ENCODE measurements at regions not wholly inside any gene's neighbourhood (a gene's known extent, or its start where the extent isn't known, plus 50 kb on each side); places are given as distances from the start of the nearest gene placed in this dataset.

- no peak for TF ChIP-seq CTCF (IDR thresholded peaks at IDR 0.05; ENCODE audit: poor library complexity, severe bottlenecking)
- Histone ChIP-seq H3K27me3 (ENCODE audit: insufficient read depth, poor library complexity, severe bottlenecking) (no peaks in the 10 kb centered on the region), H3K4me3 (ENCODE audit: severe bottlenecking) (no peak overlapping the region), H3K27ac (ENCODE audit: poor library complexity, severe bottlenecking) (no peak overlapping the region), H3K36me3 (ENCODE audit: low read depth) (no peaks in the 10 kb centered on the region), H3K9me3 (ENCODE audit: severe bottlenecking) (peaks cover 6% of the 10 kb centered on the region), H3K4me1 (ENCODE audit: insufficient read depth, poor library complexity, severe bottlenecking) (peaks cover 26% of the 10 kb centered on the region)
- DNase-seq (ENCODE audit: low spot score) = no peak
- no peak for ATAC-seq (ENCODE audit: low read depth)
These were observed 779.3 kb downstream of the INHBA start for GRCh38 chr7:40923626-40924025.

GRCh38 chr7:40922316-40922670 is 780.6 kb downstream of the INHBA start:
- Histone ChIP-seq H3K36me3 (ENCODE audit: low read depth) (no peaks in the 10 kb centered on the region), H3K4me1 (ENCODE audit: insufficient read depth, poor library complexity, severe bottlenecking) (peaks cover 29% of the 10 kb centered on the region), H3K27ac (ENCODE audit: poor library complexity, severe bottlenecking) (peak overlapping the region; percentile 72), H3K4me3 (ENCODE audit: severe bottlenecking) (no peak overlapping the region), H3K9me3 (ENCODE audit: severe bottlenecking) (peaks cover 6% of the 10 kb centered on the region), H3K27me3 (ENCODE audit: insufficient read depth, poor library complexity, severe bottlenecking) (no peaks in the 10 kb centered on the region)
- no peak for TF ChIP-seq CTCF (IDR thresholded peaks at IDR 0.05; ENCODE audit: poor library complexity, severe bottlenecking)
- peak; percentile 95 for ATAC-seq (ENCODE audit: low read depth)
- DNase-seq (ENCODE audit: low spot score) = peak; percentile 85

- no peaks in the 10 kb centered on the region for H3K27me3 ChIP-seq (ENCODE audit: insufficient read depth, poor library complexity, severe bottlenecking)
- H3K27ac ChIP-seq (ENCODE audit: poor library complexity, severe bottlenecking) = peak overlapping the region; percentile 72
- no peak for TF ChIP-seq CTCF (IDR thresholded peaks at IDR 0.05; ENCODE audit: poor library complexity, severe bottlenecking)
- DNase-seq (ENCODE audit: low spot score) = no peak
- no peak overlapping the region for H3K4me3 ChIP-seq (ENCODE audit: severe bottlenecking)
- H3K9me3 ChIP-seq (ENCODE audit: severe bottlenecking) = peaks cover 6% of the 10 kb centered on the region
- peaks cover 29% of the 10 kb centered on the region for H3K4me1 ChIP-seq (ENCODE audit: insufficient read depth, poor library complexity, severe bottlenecking)
- no peaks in the 10 kb centered on the region for H3K36me3 ChIP-seq (ENCODE audit: low read depth)
- ATAC-seq (ENCODE audit: low read depth) = no peak; the same call in 2 of the 3 replicates
These were observed 781.1 kb downstream of the INHBA start for GRCh38 chr7:40921589-40922315.

GRCh38 chr7:40918701-40919271 is 784.0 kb downstream of the SUGCT start:
- Histone ChIP-seq H3K9me3 (ENCODE audit: severe bottlenecking) (peaks cover 4% of the 10 kb centered on the region), H3K4me3 (ENCODE audit: severe bottlenecking) (no peak overlapping the region), H3K4me1 (ENCODE audit: insufficient read depth, poor library complexity, severe bottlenecking) (peaks cover 29% of the 10 kb centered on the region), H3K27ac (ENCODE audit: poor library complexity, severe bottlenecking) (peak overlapping the region; percentile 39), H3K36me3 (ENCODE audit: low read depth) (no peaks in the 10 kb centered on the region), H3K27me3 (ENCODE audit: insufficient read depth, poor library complexity, severe bottlenecking) (no peaks in the 10 kb centered on the region)
- TF ChIP-seq CTCF (IDR thresholded peaks at IDR 0.05; ENCODE audit: poor library complexity, severe bottlenecking) = no peak
- no peak for DNase-seq (ENCODE audit: low spot score)
- peak; percentile 60 for ATAC-seq (ENCODE audit: low read depth)

GRCh38 chr7:40916813-40917212 is 782.0 kb downstream of the SUGCT start:
- ATAC-seq (ENCODE audit: low read depth) (no peak), DNase-seq (ENCODE audit: low spot score) (no peak)
- H3K4me3 ChIP-seq (ENCODE audit: severe bottlenecking) = no peak overlapping the region
- TF ChIP-seq CTCF (IDR thresholded peaks at IDR 0.05; ENCODE audit: poor library complexity, severe bottlenecking) = no peak
- H3K27me3 ChIP-seq (ENCODE audit: insufficient read depth, poor library complexity, severe bottlenecking) = no peaks in the 10 kb centered on the region
- H3K27ac ChIP-seq (ENCODE audit: poor library complexity, severe bottlenecking) = no peak overlapping the region
- H3K9me3 ChIP-seq (ENCODE audit: severe bottlenecking) = no peaks in the 10 kb centered on the region
- no peaks in the 10 kb centered on the region for H3K36me3 ChIP-seq (ENCODE audit: low read depth)
- H3K4me1 ChIP-seq (ENCODE audit: insufficient read depth, poor library complexity, severe bottlenecking) = peaks cover 15% of the 10 kb centered on the region
